ENCODE measurements at regions not wholly inside any gene's neighbourhood (a gene's known extent, or its start where the extent isn't known, plus 50 kb on each side); places are given as distances from the start of the nearest gene placed in this dataset.

GRCh38 chr20:16951876-16952275, 203.7 kb downstream of the OTOR start:
- Histone ChIP-seq H3K79me2 (ENCODE audit: insufficient read depth, low read length) (no peaks in the 10 kb centered on the region), H3K9ac (ENCODE audit: insufficient read depth, low read length, poor library complexity, severe bottlenecking) (no peak overlapping the region), H3K27me3 (ENCODE audit: control insufficient read depth in 2 of 2, insufficient read depth in 2 of 2, low read length in 2 of 2) (no peaks in the 10 kb centered on the region), H3K27ac (ENCODE audit: low read depth in 1 of 2, low read length in 2 of 2) (no peak overlapping the region), H4K20me1 (ENCODE audit: insufficient read depth, low read length) (no peaks in the 10 kb centered on the region), H2AFZ (ENCODE audit: insufficient read depth, low read depth, low read length, poor library complexity, severe bottlenecking) (no peak overlapping the region), H3K9me3 (replicated peaks in 1 of 2; ENCODE audit: control insufficient read depth in 1 of 2, insufficient read depth in 1 of 2, low read length in 2 of 2) (peaks cover 6 to 10% of the 10 kb centered on the region in 2 donors), H3K4me2 (replicated peaks; ENCODE audit: extremely low read depth, low read length, poor library complexity, severe bottlenecking) (no peak overlapping the region), H3K4me3 (replicated peaks in 1 of 3; ENCODE audit: low read depth in 2 of 3, low read length in 3 of 3) (no peak overlapping the region), H3K36me3 (replicated peaks in 1 of 2; ENCODE audit: control insufficient read depth in 1 of 2, insufficient read depth in 2 of 2, low read length in 2 of 2) (no peaks in the 10 kb centered on the region), H3K4me1 (ENCODE audit: control insufficient read depth in 1 of 2, insufficient read depth in 2 of 2, low read length in 2 of 2) (no peaks in the 10 kb centered on the region)
- intact Hi-C loops (cut with micrococcal nuclease): no loop called here
- TF ChIP-seq CTCF (IDR thresholded peaks at IDR 0.05): no peak
- Mint-ChIP-seq H3K9me3 (peaks cover 0 to 12% (median 4%) of the 10 kb centered on the region in 7 donors), H3K27me3 (ENCODE audit: low read depth in 3 of 3) (no peaks in the 10 kb centered on the region), H3K4me3 (no peak overlapping the region), H3K4me1 (no peaks in the 10 kb centered on the region), H3K27ac (no peak overlapping the region), H3K36me3 (no peaks in the 10 kb centered on the region)
- no peak for DNase-seq
- WGBS (ENCODE audit: insufficient coverage): 100% methylated on average over 1 of the region's 2 CpGs

GRCh38 chr20:16952965-16953364, 204.8 kb downstream of the OTOR start:
- no peak overlapping the region for H3K27ac ChIP-seq (ENCODE audit: low read depth in 1 of 2, low read length in 2 of 2)
- peaks cover 5 to 8% of the 10 kb centered on the region in 2 donors for H3K9me3 ChIP-seq (replicated peaks in 1 of 2; ENCODE audit: control insufficient read depth in 1 of 2, insufficient read depth in 1 of 2, low read length in 2 of 2)
- intact Hi-C loops (cut with micrococcal nuclease): no loop called here
- Mint-ChIP-seq H3K27ac (no peak overlapping the region), H3K9me3 (peaks cover 0 to 15% (median 4%) of the 10 kb centered on the region in 7 donors), H3K4me1 (no peaks in the 10 kb centered on the region), H3K27me3 (ENCODE audit: low read depth in 3 of 3) (no peaks in the 10 kb centered on the region), H3K36me3 (no peaks in the 10 kb centered on the region), H3K4me3 (no peak overlapping the region)
- no peak overlapping the region for H3K4me3 ChIP-seq (replicated peaks in 1 of 3; ENCODE audit: low read depth in 2 of 3, low read length in 3 of 3)
- 80% methylated on average over 1 of the region's 1 CpG for WGBS (ENCODE audit: insufficient coverage)
- H4K20me1 ChIP-seq (ENCODE audit: insufficient read depth, low read length): no peaks in the 10 kb centered on the region
- no peak overlapping the region for H2AFZ ChIP-seq (ENCODE audit: insufficient read depth, low read depth, low read length, poor library complexity, severe bottlenecking)
- H3K4me2 ChIP-seq (replicated peaks; ENCODE audit: extremely low read depth, low read length, poor library complexity, severe bottlenecking): no peak overlapping the region
- H3K36me3 ChIP-seq (replicated peaks in 1 of 2; ENCODE audit: control insufficient read depth in 1 of 2, insufficient read depth in 2 of 2, low read length in 2 of 2): no peaks in the 10 kb centered on the region
- H3K79me2 ChIP-seq (ENCODE audit: insufficient read depth, low read length): no peaks in the 10 kb centered on the region
- H3K9ac ChIP-seq (ENCODE audit: insufficient read depth, low read length, poor library complexity, severe bottlenecking): no peak overlapping the region
- TF ChIP-seq CTCF (IDR thresholded peaks at IDR 0.05): no peak
- DNase-seq: no peak
- no peaks in the 10 kb centered on the region for H3K27me3 ChIP-seq (ENCODE audit: control insufficient read depth in 2 of 2, insufficient read depth in 2 of 2, low read length in 2 of 2)
- no peaks in the 10 kb centered on the region for H3K4me1 ChIP-seq (ENCODE audit: control insufficient read depth in 1 of 2, insufficient read depth in 2 of 2, low read length in 2 of 2)

All from CD14-positive monocyte (primary cell).